MM.1S (cell line): ENCODE measurements at regions not wholly inside any gene's neighbourhood (a gene's known extent, or its start where the extent isn't known, plus 50 kb on each side); places are given as distances from the start of the nearest gene placed in this dataset.

Experiments used
- CTCF ChIP-seq: fragments of 300-600 bp; sonication (generic); IDR thresholded peaks from 2 replicates; pipeline ENCODE4 v1.5.1; 2016; ENCODE audit warnings: antibody characterized with exemption, low read length, mixed read lengths
- EZH2phosphoT487 ChIP-seq: fragments of 300-600 bp; sonication (generic); IDR thresholded peaks from 2 replicates; pipeline ENCODE4 v1.6.1; 2018; ENCODE audit warnings: antibody characterized with exemption, low read length

- no peak for TF ChIP-seq CTCF
- no peak for TF ChIP-seq EZH2phosphoT487
Observed at GRCh38 chr7:118312051-118312450, 87.5 kb downstream of the ANKRD7 start.
